ENCODE measurements at regions not wholly inside any gene's neighbourhood (a gene's known extent, or its start where the extent isn't known, plus 50 kb on each side); places are given as distances from the start of the nearest gene placed in this dataset.

GRCh38 chr4:129345609-129346008 lies 249.7 kb downstream of the C4orf33 start:
- Histone ChIP-seq H3K79me2 (ENCODE audit: control insufficient read depth, insufficient read depth, low read length) (no peaks in the 10 kb centered on the region), H3K9me1 (ENCODE audit: control insufficient read depth, insufficient read depth, low read length) (no peaks in the 10 kb centered on the region), H3K36me3 (ENCODE audit: control insufficient read depth, insufficient read depth, low read length) (no peaks in the 10 kb centered on the region), H3K27ac (ENCODE audit: extremely low read depth, low read depth, low read length) (no peak overlapping the region), H3K9ac (ENCODE audit: insufficient read depth in 1 of 2, low read depth in 2 of 2, low read length in 2 of 2) (no peak overlapping the region), H3K4me2 (ENCODE audit: insufficient read depth, low read length) (no peak overlapping the region), H3K27me3 (ENCODE audit: control insufficient read depth in 2 of 2, insufficient read depth in 2 of 2, low read length in 2 of 2) (no peaks in the 10 kb centered on the region), H4K20me1 (replicated peaks; ENCODE audit: control insufficient read depth, insufficient read depth, low read length) (no peaks in the 10 kb centered on the region), H2AFZ (ENCODE audit: low read depth, low read length) (no peak overlapping the region), H3K4me3 (no peak overlapping the region), H3K4me1 (replicated peaks in 1 of 2; ENCODE audit: control insufficient read depth in 2 of 2, insufficient read depth in 2 of 2, low read length in 2 of 2) (no peaks in the 10 kb centered on the region), H3K9me3 (replicated peaks; ENCODE audit: control insufficient read depth, insufficient read depth, low read depth, low read length) (no peaks in the 10 kb centered on the region)
- TF ChIP-seq SMAD4 (CRISPR knock-in tag; conservative IDR thresholded peaks at IDR 0.05): no peak
- no peak for TF ChIP-seq DEAF1 (CRISPR knock-in tag; IDR thresholded peaks at IDR 0.05)
- TF ChIP-seq, protein P1, sequence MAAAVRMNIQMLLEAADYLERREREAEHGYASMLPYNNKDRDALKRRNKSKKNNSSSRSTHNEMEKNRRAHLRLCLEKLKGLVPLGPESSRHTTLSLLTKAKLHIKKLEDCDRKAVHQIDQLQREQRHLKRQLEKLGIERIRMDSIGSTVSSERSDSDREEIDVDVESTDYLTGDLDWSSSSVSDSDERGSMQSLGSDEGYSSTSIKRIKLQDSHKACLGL (CRISPR knock-in tag; IDR thresholded peaks at IDR 0.05; ENCODE audit: borderline replicate concordance, poor library complexity, severe bottlenecking): no peak
- no peak for TF ChIP-seq MTA3 (IDR thresholded peaks at IDR 0.05; ENCODE audit: borderline replicate concordance)
- TF ChIP-seq ZNF696 (CRISPR knock-in tag; conservative IDR thresholded peaks at IDR 0.05): no peak
- TF ChIP-seq, protein P2, sequence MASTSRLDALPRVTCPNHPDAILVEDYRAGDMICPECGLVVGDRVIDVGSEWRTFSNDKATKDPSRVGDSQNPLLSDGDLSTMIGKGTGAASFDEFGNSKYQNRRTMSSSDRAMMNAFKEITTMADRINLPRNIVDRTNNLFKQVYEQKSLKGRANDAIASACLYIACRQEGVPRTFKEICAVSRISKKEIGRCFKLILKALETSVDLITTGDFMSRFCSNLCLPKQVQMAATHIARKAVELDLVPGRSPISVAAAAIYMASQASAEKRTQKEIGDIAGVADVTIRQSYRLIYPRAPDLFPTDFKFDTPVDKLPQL (IDR thresholded peaks at IDR 0.05; ENCODE audit: extremely low read depth, insufficient read length): no peak
- no peak for TF ChIP-seq LARP7 (IDR thresholded peaks at IDR 0.05)
- TF ChIP-seq ZNF24 (IDR thresholded peaks at IDR 0.05): no peak
- no peak for TF ChIP-seq TAF15 (IDR thresholded peaks at IDR 0.05; ENCODE audit: low read depth, low read length)
- no peak for TF ChIP-seq ZNF263 (CRISPR knock-in tag; IDR thresholded peaks at IDR 0.05; ENCODE audit: borderline replicate concordance)
- no peak for TF ChIP-seq TCF7 (IDR thresholded peaks at IDR 0.05; ENCODE audit: borderline replicate concordance)
- no peak for TF ChIP-seq NR2C2 (CRISPR knock-in tag; IDR thresholded peaks at IDR 0.05)
- TF ChIP-seq NR2C2 (tag; IDR thresholded peaks at IDR 0.05): no peak
- TF ChIP-seq CREM (IDR thresholded peaks at IDR 0.05; ENCODE audit: low read depth): no peak
- TF ChIP-seq CBX8 (IDR thresholded peaks at IDR 0.05; ENCODE audit: borderline replicate concordance, extremely low read depth, low read depth, low read length, poor library complexity, severe bottlenecking): no peak
- TF ChIP-seq, protein P3, sequence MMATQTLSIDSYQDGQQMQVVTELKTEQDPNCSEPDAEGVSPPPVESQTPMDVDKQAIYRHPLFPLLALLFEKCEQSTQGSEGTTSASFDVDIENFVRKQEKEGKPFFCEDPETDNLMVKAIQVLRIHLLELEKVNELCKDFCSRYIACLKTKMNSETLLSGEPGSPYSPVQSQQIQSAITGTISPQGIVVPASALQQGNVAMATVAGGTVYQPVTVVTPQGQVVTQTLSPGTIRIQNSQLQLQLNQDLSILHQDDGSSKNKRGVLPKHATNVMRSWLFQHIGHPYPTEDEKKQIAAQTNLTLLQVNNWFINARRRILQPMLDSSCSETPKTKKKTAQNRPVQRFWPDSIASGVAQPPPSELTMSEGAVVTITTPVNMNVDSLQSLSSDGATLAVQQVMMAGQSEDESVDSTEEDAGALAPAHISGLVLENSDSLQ (IDR thresholded peaks at IDR 0.05): no peak
- no peak for TF ChIP-seq RBM34 (IDR thresholded peaks at IDR 0.05; ENCODE audit: borderline replicate concordance, insufficient read depth, low read length)
- TF ChIP-seq CCNT2 (IDR thresholded peaks at IDR 0.05; ENCODE audit: borderline replicate concordance, extremely low read depth, insufficient read length, low read depth, low read length): no peak
- TF ChIP-seq BCL6 (CRISPR knock-in tag; IDR thresholded peaks at IDR 0.05): no peak
- ChIA-PET POLR2A (no interaction called here), CTCF (ENCODE audit: low intra/inter-chr PET ratio) (no interaction called here)
- intact Hi-C loops (cut with micrococcal nuclease) (no loop called here), in situ Hi-C loops (cut with MboI) (no loop called here)
- FAIRE-seq (no peak), ATAC-seq (no peak), DNase-seq (ENCODE audit: extremely low read depth in 1 of 4, low spot score in 3 of 4) (no peak)
- WGBS (ENCODE audit: insufficient coverage, low coverage, missing lambda C conversion rate): 0% methylated on average over 4 of the region's 4 CpGs
- BruUV-seq (replicated peaks): no TSS peak
